GM20000 (cell line): ENCODE measurements at regions not wholly inside any gene's neighbourhood (a gene's known extent, or its start where the extent isn't known, plus 50 kb on each side); places are given as distances from the start of the nearest gene placed in this dataset.
"Not testable (repeated sequence)": the region's sequence is repeated elsewhere in the genome, so short reads cannot be mapped to it uniquely, and the experiment has no call there.

Source experiments
- DNase-seq: peaks from one replicate; pipeline ENCODE4 v3.0.0; 2012; ENCODE audit warnings: low spot score
- TF ChIP-seq, protein P1 (sequence below): IDR thresholded peaks from 2 replicates; pipeline ENCODE4 v1.5.1; 2012; ENCODE audit warnings: mild to moderate bottlenecking, control low read depth; ENCODE audit errors: extremely low read depth, missing control alignments

DNA sequence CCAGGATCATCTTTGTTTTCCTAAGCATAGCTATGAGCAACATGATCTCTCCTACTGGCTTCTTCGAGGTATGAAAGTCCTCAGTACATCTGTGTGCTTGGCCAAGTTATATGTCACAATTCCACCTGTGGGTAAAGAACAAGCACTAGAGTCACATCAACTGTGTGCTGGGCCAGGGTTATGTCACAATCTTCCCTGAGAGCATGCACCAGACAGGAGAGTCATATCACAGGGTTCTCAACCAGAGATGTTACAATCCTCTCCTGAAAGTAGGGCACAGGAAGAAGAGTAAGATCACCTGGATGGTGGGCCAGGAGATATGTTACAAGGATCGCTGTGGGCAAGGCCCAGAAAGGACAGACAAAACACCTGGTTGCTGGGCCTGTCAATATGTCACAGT lies 143.7 kb downstream of the ZNF675 start:
- DNase-seq = no peak
- TF ChIP-seq, protein P1, sequence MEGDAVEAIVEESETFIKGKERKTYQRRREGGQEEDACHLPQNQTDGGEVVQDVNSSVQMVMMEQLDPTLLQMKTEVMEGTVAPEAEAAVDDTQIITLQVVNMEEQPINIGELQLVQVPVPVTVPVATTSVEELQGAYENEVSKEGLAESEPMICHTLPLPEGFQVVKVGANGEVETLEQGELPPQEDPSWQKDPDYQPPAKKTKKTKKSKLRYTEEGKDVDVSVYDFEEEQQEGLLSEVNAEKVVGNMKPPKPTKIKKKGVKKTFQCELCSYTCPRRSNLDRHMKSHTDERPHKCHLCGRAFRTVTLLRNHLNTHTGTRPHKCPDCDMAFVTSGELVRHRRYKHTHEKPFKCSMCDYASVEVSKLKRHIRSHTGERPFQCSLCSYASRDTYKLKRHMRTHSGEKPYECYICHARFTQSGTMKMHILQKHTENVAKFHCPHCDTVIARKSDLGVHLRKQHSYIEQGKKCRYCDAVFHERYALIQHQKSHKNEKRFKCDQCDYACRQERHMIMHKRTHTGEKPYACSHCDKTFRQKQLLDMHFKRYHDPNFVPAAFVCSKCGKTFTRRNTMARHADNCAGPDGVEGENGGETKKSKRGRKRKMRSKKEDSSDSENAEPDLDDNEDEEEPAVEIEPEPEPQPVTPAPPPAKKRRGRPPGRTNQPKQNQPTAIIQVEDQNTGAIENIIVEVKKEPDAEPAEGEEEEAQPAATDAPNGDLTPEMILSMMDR = no peak

DNA sequence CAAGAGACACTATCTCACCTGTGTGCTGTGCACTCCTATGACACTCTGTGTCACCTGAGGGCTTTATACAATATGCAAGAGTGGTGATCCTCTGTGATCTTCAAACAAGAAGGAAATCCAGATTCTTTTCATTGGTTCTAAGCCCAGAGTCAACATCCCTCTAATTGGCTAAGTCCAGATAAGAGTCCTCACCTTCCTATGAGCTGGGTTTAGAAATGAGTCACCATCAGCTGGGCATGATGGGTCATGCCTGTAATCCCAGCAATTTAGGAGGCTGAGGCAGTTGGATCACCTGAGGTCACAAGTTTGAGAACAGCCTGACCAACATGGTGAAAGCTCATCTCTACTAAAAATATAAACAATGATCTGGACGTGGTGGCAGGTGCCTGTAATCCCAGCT lies 144.4 kb downstream of the ZNF675 start:
- TF ChIP-seq, protein P1 = no peak
- DNase-seq = no peak

DNA sequence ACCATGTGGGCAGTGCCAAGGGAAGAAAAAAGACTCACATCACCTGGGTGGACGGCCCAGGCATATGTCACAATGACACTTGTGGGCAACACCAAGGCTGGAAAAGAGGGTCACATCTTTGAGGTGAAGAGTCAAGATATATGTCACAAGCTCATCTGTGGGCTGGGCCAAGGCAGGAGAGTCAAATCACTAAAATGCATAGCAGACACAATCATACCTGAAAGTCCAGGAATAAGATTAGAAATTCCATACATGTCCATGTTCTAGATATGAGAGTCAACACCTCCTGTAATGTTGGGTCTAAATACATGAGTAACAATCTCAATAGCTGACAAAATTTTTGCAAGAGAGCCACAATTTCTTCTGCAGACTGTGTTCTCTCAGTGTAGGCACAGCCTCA lies 145.0 kb downstream of the ZNF675 start:
- no peak for DNase-seq
- TF ChIP-seq, protein P1 = no peak

DNA sequence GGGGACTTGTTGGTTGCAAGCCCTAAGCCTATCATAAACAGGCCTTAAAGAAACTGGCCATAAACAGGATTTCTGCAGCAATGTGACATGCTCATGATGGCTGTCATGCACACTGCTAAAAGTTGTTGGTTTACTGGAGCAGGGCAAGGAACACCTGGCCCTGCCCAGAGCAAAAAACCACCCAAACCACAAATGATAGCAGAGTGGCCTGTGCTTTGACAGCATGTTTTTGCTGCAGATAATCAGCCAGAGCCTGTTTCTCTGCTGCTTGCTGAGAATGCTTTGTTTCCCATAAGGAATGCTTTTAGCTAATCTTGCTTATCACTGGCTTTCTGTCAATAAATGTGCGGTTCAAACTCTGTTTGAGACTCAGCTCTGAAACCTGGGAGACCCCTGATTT lies 144.9 kb upstream of the ZNF91 start:
- DNase-seq = not testable (repeated sequence)

DNA sequence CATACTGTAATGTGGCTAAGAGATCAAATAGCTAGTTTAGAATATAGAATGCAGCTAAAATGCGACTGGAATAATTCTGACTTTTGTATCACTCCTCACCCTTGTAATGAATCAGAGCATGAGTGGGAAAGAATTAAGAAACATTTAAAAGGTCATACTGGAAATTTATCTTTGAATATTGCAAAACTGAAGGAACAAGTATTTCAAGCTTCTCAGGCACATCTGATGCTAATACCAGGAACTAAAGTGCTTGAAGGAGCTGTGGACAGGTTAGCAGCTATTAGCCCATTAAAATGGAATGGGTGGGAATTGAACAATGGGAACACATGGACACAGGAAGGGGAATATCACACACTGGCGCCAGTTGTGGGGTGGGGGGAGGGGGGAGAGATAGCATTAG lies 144.2 kb upstream of the ZNF91 start:
- no peak for DNase-seq

DNA sequence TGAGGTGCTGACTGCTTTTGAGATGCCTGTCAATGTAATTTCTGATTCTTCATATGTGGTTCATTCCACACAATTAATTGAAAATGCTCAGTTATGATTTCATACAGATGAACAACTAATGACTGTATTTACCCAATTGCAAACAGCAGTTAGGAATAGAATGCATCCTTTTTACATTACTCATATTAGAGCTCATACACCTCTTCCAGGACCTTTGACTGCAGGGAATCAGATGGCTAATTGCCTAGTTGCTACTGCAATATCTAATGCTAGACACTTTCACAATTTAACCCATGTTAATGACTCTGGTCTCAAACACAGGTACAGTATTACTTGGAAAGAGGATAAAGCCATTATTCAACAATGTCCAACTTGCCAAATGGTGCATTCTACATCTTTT lies 141.9 kb upstream of the ZNF91 start:
- not testable (repeated sequence) for DNase-seq

More for the DNA sequence above, 144.2 kb upstream of the ZNF91 start:
- TF ChIP-seq, protein P1 = no peak

DNA sequence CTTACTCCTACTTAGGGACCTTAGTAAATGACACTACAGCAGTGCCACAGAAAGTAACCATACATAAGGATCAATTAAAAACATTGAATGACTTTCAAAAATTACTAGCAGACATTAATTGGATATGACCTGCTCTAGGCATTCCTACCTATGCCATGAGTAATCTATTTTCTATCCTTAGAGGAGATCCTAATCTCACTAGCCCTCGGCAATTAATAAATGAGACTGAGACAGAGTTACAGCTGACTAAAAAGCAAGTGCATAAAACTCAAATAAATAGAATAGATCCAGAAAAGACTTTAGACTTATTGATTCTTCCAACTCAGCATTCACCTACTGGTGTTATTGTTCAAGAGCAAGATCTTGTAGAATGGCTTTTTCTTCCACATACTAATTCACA lies 141.1 kb upstream of the ZNF91 start:
- not testable (repeated sequence) for DNase-seq

DNA sequence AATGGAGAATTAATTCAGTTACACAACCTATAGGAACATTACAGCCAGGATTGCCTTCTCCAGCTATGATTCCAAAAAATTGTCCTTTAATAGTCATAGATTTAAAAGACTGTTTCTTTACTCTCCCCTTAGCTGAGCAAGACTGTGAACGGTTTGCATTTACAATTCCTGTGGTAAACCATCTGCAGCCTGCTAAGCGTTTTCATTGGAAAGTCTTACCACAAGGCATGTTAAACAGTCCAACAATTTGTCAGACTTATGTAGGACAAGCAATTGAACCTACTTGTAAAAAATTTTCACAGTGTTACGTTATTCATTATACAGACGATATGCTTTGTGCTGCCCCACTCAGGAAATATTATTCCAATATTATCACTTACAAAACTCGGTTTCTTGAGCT lies 140.6 kb upstream of the ZNF91 start:
- DNase-seq = not testable (repeated sequence)

DNA sequence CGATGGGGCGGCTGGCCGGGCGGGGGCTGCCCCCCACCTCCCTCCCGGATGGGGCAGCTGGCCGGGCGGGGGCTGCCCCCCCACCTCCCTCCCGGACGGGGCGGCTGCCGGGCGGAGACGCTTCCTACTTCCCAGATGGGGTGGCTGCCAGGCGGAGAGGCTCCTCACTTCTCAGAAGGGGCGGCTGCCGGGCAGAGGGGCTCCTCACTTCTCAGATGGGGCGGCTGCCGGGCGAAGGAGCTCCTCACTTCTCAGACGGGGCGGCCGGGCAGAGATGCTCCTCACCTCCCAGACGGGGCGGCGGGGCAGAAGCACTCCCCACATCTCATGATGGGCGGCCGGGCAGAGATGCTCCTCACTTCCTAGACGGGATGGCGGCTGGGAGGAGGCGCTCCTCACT lies 138.2 kb upstream of the ZNF91 start:
- DNase-seq = not testable (repeated sequence)

DNA sequence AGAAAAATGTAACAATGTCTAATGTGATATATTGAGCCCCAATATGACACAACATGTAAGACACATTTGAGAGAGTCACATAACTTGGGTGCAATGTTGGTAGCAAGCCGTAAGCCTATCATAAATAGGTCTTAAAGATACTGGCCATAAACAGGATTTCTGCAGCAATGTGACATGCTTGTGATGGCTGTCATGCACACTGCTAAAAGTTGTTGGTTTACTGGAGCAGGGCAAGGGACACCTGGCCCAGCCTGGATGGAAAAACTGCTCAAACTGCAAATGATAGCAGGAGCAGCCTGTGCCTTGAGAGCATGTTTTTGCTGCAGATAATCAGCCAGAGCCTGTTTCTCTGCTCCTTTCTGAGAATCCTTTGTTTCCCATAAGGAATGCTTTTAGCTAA lies 136.7 kb upstream of the ZNF91 start:
- TF ChIP-seq, protein P1 = no peak
- no peak for DNase-seq
